ENCODE measurements at regions not wholly inside any gene's neighbourhood (a gene's known extent, or its start where the extent isn't known, plus 50 kb on each side); places are given as distances from the start of the nearest gene placed in this dataset.

GRCh38 chr1:82762829-82763532 lies 962.2 kb downstream of the ADGRL2 start:
- POLR2A ChIA-PET: no interaction called here
- CTCF ChIA-PET: no interaction called here

- POLR2A ChIA-PET: no interaction called here
- CTCF ChIA-PET: no interaction called here
Observed at GRCh38 chr1:82759035-82759434, 958.3 kb downstream of the ADGRL2 start.

- ChIA-PET CTCF (no interaction called here), POLR2A (no interaction called here)
Observed at GRCh38 chr1:82755671-82756070, 954.9 kb downstream of the ADGRL2 start.

GRCh38 chr1:82755191-82755590 lies 954.5 kb downstream of the ADGRL2 start:
- ChIA-PET CTCF (no interaction called here), POLR2A (no interaction called here)

- ChIA-PET POLR2A (no interaction called here), CTCF (no interaction called here)
Observed at GRCh38 chr1:82752046-82752445, 951.3 kb downstream of the ADGRL2 start.

GRCh38 chr1:82733645-82734044 lies 932.9 kb downstream of the ADGRL2 start:
- CTCF ChIA-PET: no interaction called here
- POLR2A ChIA-PET: no interaction called here

GRCh38 chr1:82731216-82731615 lies 930.5 kb downstream of the ADGRL2 start:
- ChIA-PET POLR2A (no interaction called here), CTCF (no interaction called here)

- POLR2A ChIA-PET: no interaction called here
- CTCF ChIA-PET: no interaction called here
Observed at GRCh38 chr1:82728206-82728605, 927.5 kb downstream of the ADGRL2 start.

- ChIA-PET POLR2A (no interaction called here), CTCF (no interaction called here)
Observed at GRCh38 chr1:82724246-82724645, 923.5 kb downstream of the ADGRL2 start.

GRCh38 chr1:82722608-82723007 lies 921.9 kb downstream of the ADGRL2 start:
- POLR2A ChIA-PET: no interaction called here
- CTCF ChIA-PET: no interaction called here

- ChIA-PET CTCF (no interaction called here), POLR2A (no interaction called here)
Observed at GRCh38 chr1:82721702-82722101, 921.0 kb downstream of the ADGRL2 start.

GRCh38 chr1:82718719-82719419 lies 918.1 kb downstream of the ADGRL2 start:
- ChIA-PET POLR2A (no interaction called here), CTCF (no interaction called here)

GRCh38 chr1:82710091-82710490 lies 909.4 kb downstream of the ADGRL2 start:
- CTCF ChIA-PET: no interaction called here
- POLR2A ChIA-PET: no interaction called here

- POLR2A ChIA-PET: no interaction called here
- CTCF ChIA-PET: no interaction called here
Observed at GRCh38 chr1:82707681-82708080, 906.9 kb downstream of the ADGRL2 start.

- POLR2A ChIA-PET: no interaction called here
- CTCF ChIA-PET: no interaction called here
Observed at GRCh38 chr1:82706741-82707140, 906.0 kb downstream of the ADGRL2 start.

- CTCF ChIA-PET: no interaction called here
- POLR2A ChIA-PET: no interaction called here
Observed at GRCh38 chr1:82704966-82705365, 904.2 kb downstream of the ADGRL2 start.

GRCh38 chr1:82704393-82704792 lies 903.7 kb downstream of the ADGRL2 start:
- ChIA-PET CTCF (no interaction called here), POLR2A (no interaction called here)

- CTCF ChIA-PET: no interaction called here
- POLR2A ChIA-PET: no interaction called here
Observed at GRCh38 chr1:82703951-82704350, 903.2 kb downstream of the ADGRL2 start.

GRCh38 chr1:82700476-82700875 lies 899.7 kb downstream of the ADGRL2 start:
- POLR2A ChIA-PET: no interaction called here

GRCh38 chr1:82697965-82698364 lies 897.2 kb downstream of the ADGRL2 start:
- ChIA-PET POLR2A (no interaction called here), CTCF (no interaction called here)

More at GRCh38 chr1:82700476-82700875, 899.7 kb downstream of the ADGRL2 start:
- CTCF ChIA-PET: no interaction called here

- POLR2A ChIA-PET: no interaction called here
Observed at GRCh38 chr1:82695443-82695842, 894.7 kb downstream of the ADGRL2 start.

GRCh38 chr1:82690411-82690810 lies 889.7 kb downstream of the ADGRL2 start:
- ChIA-PET POLR2A (no interaction called here), CTCF (no interaction called here)

More at GRCh38 chr1:82695443-82695842, 894.7 kb downstream of the ADGRL2 start:
- CTCF ChIA-PET: no interaction called here
